GM19043 (cell line): ENCODE measurements at regions not wholly inside any gene's neighbourhood (a gene's known extent, or its start where the extent isn't known, plus 50 kb on each side); places are given as distances from the start of the nearest gene placed in this dataset.

Source experiments
- ATAC-seq: cut with Tn5 transposase; IDR thresholded peaks from one replicate; pipeline ENCODE4 v1.9.1; 2021; ENCODE audit warnings: low read depth; ENCODE audit not compliant: unreplicated experiment

GRCh38 chr13:73729046-73729445, 405.2 kb downstream of the KLF12 start:
- ATAC-seq: no peak

GRCh38 chr13:73722120-73722519, 412.1 kb downstream of the KLF12 start:
- ATAC-seq: peak; percentile 60

DNA sequence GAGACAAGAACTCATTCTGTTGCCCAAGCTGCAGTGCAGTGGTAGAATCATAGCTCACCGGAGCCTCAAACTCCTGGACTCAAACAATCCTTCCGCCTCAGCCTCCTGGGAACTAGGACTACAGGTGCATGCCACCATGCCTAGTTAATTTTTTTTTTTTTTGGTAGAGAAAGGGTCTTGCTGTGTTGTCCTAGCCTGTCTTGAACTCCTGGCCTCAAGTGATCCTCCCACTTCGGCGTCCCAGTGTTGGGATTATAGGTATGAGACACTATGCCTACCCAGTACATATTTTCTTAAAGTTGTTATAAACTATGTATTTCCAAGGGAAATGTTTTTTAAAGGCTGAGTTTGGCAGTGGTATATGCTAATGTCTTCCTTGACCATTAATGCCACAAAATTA, 412.6 kb downstream of the KLF12 start:
- no peak for ATAC-seq

GRCh38 chr13:73720216-73720840, 413.9 kb downstream of the KLF12 start:
- ATAC-seq: no peak

- ATAC-seq: no peak
Observed at GRCh38 chr13:73718246-73718645, 416.0 kb downstream of the KLF12 start.

DNA sequence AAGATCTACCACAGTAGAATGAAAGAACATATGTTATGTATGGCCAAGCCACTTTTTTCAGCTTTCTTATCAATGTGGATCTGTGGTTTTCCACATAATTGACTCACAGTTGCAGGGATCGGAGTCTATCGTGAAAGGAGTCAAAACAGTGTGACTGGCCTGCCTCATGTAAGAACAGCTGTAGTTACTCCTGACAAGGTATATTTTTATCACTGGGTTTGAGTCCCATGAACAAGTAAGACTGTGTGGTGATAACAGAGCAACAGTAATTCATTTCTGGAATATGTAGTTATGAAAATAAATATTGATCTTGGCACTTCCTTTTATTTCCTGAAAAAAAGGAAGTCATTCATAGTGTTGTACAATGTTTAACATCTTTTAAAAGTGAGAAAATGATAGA, 416.6 kb downstream of the KLF12 start:
- no peak for ATAC-seq

DNA sequence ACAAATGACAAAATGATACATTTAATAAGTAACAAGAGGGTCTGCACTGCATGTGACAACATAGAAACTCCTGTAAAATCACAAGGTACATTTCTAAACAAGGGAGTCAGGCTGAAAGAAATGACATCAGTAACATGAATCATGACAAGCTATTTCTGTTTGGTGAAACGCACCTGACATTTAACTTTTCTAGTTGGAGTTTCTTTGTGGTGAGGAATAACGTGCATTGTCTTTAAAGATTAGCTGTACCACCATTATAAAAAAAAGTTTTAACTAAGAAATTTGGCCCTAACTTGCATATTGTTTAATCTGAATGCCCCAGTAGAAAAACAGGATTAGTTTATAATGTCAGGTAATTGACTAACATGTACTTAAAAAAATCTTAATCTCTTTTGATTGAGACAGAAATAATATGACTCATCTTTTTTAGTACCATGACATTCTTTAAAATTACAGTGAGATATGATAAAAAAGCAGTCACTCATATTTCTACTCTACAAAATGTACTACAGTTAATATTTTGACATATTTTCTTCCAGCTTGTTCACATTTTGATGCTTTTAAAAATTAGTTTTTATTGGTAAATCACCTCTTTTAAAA, 418.2 kb downstream of the KLF12 start:
- ATAC-seq: peak; percentile 62

- peak; percentile 85 for ATAC-seq
Observed at GRCh38 chr13:73715114-73715910, 418.9 kb downstream of the KLF12 start.

- no peak for ATAC-seq
Observed at GRCh38 chr13:73714522-73714921, 419.7 kb downstream of the KLF12 start.

DNA sequence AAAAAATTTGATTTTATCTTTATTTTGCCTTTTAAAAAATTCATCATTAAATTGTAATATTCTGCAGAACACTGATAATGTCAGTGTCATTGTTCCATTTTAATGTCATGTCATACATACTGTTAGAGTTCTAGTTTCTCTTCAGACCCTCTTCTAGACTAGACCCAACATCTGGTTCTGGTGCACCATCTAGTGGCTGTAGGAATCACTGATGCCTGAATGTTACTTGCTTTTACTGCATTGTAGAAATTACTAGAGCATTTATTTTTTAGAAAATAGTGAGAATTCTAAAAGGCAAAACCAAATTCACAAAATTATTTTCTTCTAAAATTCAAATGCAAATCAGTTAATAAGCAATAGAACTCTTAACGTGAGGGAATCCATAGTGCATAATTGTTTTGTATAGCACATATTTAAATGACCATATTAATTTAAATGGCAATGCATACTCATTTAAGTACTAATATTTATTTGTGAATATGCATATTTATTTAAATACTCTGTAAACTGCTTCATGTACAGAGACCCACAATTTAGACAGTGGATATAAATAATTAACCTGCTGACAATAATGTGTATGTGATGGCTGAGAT, 425.7 kb downstream of the KLF12 start:
- peak; percentile 87 for ATAC-seq

DNA sequence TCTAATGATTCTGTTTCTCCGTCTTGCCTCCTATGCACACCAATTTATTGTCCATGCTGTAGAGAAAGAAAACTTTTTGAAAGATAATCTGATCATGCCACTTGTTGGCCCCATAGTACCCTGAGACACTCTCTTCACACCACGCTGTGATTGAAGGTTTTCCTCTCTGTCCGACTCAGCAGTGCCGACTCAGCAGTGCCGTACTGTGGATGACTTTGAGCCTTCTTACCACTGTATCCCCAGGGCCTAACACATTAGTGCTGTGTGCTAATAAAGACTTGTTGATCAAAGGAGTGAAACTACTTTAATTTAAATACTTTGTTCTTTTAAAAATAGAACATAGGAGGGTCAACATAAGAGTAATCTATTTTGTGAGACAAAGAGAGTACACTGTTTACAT, 429.6 kb downstream of the KLF12 start:
- ATAC-seq: no peak

- ATAC-seq: no peak
Observed at GRCh38 chr13:73703606-73704005, 430.6 kb downstream of the KLF12 start.

DNA sequence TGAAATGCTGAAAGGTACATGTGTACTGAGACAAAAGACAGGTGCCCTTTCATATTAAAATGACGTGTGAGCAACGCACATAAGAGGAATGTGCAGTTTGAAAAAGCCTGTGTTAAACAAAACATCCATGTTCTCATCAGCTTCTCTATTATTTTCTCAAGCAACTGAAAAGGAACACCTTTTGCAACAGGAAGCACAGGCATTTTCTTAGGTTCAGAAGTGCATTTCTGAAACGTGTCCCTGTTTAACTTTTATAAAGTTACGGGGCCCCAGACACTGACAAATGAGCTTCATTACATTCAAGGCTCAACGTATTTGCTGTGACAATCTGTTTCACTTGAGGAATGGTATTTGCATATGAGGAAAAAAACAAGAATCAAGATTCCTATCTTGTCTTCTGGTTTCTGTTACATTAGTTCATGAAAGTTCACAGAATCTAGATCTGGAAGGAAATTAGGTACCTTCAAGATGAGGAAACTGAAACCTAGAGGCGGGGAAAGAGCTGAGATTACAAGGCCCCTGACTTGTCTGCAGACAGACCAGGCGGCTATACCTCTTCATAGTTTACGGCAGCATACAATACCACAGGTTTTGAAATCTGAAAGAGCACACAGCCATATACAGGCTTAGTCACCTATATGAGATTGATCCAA, 431.7 kb downstream of the KLF12 start:
- no peak for ATAC-seq

DNA sequence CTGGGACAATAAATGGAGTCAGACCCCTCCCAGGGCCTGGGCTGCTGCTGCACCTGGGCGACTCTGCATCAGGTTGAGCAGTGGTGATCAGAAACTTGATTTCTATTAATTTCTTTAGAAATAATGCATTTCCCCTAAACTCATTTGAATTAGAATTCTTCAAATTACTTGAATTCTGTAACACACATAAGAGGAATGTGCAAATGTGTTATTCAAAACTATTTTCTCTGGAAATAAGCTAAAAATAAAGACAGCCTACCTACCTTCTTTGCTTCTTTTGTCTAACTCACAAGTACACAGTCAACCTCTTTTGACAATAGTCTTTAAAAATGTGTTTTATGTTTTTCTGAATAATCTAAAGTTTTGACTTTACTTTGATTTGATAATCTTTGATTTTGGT, 433.0 kb downstream of the KLF12 start:
- ATAC-seq: no peak

- ATAC-seq: no peak
Observed at GRCh38 chr13:73698859-73699258, 435.3 kb downstream of the KLF12 start.

- no peak for ATAC-seq
Observed at GRCh38 chr13:73697166-73697565, 437.0 kb downstream of the KLF12 start.

DNA sequence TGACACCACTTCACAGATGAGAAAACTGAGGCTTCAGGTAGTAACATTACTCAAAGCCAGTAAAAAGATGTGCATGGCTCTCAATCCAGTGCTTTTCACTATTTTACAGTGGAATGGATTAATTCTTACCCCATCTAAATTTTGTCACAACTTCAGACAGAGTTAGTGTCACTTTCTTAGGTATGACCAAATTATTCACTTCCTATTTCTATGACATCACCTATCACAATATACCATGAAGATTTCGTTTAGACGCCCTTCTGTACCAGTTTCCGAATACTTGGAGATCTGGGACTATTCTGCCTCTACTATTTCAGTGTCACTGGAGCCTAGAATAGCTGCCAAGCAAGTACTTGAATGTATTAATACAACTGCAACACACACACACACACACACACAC, 437.5 kb downstream of the KLF12 start:
- ATAC-seq: no peak

DNA sequence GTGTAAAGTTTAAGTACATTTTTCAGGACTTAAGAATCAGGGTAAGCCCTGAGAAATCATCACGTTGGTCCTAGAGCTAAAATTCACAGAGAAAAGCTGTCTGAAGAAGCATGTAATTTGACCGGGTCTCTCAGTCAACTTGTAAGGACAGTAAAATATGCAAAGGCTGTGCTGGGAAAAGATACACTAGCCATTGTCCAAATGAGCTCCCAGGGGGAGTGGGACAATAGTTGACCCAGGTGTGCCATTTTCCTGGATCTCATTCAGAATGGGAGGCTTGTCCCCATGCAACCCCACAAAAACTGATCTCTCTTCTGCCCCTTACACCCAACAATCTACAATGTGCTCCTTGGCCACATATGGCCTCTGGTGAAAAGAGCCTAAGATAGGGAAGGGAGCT, 437.9 kb downstream of the KLF12 start:
- ATAC-seq: no peak

- ATAC-seq: no peak
Observed at GRCh38 chr13:73695325-73695724, 438.9 kb downstream of the KLF12 start.

DNA sequence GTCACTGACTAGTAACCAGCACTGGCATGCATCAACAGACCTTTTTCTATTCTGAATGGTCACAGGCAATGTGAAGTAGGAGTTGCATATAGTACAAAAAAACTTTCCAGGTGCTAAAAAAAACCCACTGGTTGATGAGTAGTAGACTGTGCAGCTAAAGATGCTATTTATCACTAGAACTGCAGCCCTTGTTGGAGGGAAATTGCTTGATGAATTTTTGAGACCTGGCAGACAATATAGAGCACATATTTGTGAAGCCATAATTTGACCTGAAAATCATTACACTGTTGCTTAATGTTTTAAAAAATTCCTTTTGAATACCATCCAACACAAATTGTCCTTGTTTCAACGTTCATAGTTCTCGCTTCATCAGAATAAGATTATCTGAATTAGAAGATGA, 441.0 kb downstream of the KLF12 start:
- ATAC-seq: no peak

DNA sequence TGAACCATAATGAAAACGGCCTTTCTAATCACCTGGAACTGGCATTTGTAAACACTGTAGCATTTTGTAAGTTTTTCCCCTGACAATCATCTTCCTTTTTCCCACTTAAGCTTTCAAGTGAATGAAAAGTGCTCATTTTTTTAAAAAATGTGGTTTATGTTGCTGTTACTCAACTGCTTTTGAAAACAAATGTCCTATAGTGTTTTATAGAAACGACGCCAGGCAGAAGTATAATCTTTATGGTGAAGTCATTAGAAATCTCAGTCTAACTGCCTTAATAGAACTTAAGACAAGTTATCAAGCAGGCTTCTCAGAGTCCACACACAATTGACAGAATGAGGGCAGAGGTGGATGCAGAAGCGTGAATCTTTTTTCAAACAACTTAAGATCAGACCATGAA, 442.3 kb downstream of the KLF12 start:
- no peak for ATAC-seq
